Germinal center (tissue), 1 donor: ENCODE measurements at regions not wholly inside any gene's neighbourhood (a gene's known extent, or its start where the extent isn't known, plus 50 kb on each side); places are given as distances from the start of the nearest gene placed in this dataset.
"Not testable (repeated sequence)": the region's sequence is repeated elsewhere in the genome, so short reads cannot be mapped to it uniquely, and the experiment has no call there.

Source experiments
- DNase-seq: peaks from one replicate; pipeline ENCODE4 v3.0.0; 2012; ENCODE audit warnings: mixed read lengths, low spot score

DNA sequence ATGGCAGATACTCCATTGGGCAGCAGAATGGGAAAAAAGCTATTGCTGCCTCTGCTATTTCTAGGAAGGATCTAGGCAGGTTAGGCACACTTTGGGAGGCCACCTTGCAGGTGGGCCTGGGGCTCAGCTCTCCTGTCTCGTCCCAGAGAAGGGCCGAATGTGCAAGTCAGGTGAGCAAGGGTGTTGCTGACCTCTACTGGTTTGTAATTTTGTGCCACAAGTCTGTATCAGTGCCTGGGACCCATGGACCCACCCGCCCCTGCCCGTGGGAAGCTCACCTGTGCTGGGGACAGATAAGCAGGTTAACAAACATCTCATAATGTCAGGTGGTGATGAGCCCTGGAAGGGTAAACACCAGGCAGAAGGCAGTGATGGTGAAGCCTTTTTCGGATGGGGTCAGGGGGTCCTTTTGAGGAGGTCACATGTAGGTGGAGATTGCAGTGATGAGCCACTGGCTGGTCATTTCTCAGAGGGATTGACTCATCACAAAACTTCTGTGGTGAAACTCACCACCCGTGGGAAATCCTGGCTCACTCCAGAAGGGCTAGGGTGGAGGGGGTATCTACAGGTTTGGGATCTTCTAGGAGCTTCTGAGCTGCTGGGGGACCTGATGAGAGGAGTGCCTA is 161.3 kb downstream of the KLF13 start:
- no peak for DNase-seq

DNA sequence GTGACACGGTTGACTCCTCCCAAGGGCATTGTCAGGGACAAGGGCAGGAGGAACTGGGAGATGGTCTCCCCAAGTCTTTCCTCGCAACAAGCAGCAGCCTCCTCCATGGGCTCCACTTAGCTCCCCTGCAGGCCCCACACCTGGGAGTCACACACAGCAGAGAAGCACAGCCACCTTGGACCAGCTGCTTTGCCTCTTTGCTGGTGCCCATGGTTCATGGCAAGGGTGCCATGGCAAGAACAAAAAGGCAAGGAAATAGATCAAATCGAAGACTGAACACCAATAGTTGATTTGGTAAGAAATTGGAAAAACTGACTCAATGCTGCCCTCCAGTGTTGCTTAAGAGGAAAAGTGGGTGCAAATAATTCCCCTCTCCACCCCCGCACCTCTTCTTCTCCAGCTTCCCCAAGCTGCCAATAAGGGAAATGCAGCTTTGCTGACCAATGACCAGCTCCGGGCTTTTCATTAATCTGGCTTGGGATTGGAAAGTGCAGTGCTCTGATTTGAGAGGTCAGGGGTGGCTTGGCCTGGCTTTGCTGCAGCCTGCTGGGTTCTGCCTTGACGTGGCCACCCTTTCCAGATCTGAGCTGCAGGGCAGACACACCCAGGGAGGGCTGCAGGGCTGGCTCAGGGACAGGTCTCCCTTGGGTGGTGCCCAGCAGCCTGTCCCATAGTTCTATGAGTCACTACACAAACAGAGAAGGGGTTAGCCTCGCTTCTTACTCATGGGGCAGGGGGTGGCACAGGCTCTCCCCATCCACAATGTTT is 162.0 kb downstream of the KLF13 start:
- DNase-seq, result peak; percentile 84

DNA sequence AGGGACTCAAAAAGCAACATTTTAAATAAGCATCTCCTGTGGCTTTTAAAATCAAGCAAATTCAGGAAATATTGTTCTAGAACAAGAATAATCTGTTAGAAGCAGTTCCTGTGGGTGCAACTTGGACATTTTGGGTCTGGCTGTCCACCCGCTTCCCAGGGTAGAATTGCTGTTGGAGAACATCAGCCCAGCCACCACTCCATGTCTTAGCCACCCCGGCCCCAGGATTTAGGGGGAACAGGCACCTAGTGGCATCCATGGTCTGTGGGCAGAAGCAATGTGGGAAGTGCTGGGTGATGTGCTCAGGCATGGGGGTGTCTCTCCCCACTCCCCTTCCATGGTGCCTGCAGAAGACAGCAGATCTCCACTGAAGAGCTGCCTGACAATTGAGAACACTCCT is 162.6 kb downstream of the KLF13 start:
- DNase-seq, result no peak

DNA sequence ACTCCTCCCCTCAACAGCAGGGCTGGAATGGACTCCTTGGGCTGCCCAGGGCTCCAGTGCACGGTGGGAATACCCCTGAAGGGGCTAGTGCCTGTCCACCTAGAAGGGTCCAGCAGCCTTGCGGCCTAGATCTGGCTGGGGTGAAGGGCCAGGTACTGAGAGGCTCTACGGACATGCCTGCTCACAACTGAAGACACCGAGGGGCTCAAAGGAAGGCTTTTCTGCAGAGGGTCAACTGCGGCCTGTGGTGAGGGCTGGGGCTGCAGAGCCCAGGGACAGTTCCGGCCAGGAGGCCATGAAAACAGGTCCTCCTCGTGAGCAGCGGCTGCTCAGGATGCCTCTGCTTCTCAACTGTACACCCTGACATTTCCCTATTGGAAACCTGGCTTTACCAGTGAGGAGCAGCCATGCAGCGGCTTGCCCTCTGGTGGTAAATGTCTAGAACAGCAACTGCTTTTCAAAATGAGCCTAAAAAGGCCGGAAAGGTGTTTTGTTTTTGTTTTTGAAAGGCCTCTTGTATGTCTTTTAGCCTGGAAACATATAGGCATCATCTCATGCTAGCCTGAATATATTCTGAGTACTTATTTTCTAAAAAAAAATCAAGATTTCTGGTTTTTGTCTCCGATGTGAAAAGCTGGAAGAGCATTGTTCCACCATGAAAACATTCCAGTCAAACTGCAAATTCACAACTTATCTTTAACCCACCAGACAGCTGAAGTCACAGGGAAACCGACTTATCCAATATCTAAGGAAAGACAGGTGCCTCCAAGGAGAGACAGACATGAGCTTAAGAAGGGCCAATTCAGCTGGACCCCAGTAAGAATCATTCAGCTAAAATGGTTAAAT is 163.4 kb downstream of the KLF13 start:
- peak; percentile 77 for DNase-seq

DNA sequence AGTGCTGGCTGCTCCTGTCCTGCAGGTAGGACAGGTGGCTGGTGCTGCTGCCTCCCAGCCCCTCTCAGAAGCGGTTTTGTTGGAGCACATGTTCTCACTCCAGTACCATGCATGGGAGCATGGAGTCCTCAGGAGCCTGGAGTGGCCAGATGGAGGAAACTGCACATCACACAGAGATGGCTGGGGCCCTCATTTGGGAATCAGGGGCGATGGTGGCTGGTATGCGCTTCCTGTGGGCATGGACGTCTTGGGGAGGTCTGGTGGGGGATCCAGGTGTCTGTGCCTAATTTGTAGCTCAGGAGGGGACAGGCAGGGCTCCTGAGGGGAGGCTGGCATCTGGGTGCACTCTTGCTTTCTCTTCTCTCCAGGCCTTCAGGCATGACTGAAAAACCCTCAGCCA is 168.2 kb downstream of the KLF13 start:
- DNase-seq, result no peak

DNA sequence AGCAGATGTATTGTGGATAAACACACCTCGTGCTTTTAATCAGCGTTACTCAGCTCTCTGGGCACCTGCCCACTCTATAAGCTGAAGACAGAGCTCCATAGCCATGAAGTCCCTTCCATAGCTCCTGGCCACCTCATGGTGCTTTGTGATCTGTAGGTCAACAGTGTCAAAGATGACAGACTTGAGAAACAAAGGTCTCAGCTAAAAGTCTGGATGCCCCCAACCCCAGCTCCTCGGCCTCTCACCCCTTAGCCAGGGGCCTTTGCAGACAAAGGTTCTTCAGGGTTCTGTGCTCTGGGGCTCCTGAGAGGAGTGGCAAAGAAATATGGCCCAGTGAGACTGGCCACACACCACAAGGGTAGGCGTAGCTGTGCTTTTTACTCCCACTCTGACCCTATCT is 168.6 kb downstream of the KLF13 start:
- DNase-seq, result no peak

DNA sequence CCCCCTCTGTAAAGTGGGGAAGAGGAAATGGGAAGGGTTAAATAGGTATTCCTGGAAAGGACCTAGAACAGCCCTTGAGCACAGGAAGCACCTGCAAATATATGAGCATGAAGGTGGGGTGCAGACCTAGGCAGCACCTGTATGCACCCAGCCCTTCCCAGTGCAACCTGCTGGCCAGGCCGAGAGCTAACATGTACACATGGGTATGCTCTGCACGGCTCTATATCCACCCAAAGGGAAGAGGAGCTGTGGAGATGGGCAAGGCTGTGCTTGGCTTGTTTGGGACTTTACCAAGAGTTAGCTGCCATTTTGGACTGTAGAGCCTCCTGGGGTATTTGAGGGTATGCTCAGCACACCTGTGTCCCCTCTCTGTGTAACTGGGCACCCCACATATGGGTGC is 171.2 kb downstream of the KLF13 start:
- DNase-seq, result no peak

DNA sequence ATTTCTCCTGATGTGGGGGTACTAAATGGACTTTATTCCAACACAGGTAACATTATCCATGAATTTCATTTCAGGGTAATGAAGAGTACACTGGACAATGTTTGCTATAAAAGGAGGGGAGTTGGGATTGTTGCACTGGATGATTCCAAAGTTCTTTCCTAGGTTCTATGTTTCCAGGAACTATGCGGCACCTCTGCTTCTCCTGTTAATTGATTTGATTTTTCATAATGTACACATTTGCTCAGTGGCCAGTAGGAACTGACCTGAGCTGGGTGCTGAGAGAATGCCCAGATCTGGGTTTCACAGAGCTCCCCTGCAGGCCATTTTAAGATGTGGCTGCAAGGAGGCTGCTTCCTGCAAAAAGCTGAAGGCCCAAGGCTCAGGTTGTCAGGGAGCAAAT is 171.7 kb downstream of the KLF13 start:
- DNase-seq, result no peak

DNA sequence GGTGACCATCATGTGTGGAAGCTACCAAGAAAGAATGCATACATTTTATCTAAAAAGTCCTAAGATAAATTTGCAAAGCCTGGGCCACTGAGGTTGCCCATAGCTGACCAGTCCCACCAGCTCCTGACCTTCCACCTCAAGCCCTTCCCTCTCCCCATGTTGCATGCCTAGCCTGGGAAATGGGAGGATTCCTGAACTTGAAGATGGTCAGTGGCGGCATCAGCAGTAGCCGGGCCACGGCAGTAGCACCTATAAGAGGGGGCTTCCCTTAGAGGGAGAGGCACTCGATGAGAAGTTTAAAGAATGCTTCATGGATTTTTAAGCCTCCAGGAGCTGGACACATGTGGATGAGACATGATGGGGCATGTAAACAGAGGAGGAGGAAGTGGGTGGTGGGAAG is 172.1 kb downstream of the KLF13 start:
- no peak for DNase-seq

DNA sequence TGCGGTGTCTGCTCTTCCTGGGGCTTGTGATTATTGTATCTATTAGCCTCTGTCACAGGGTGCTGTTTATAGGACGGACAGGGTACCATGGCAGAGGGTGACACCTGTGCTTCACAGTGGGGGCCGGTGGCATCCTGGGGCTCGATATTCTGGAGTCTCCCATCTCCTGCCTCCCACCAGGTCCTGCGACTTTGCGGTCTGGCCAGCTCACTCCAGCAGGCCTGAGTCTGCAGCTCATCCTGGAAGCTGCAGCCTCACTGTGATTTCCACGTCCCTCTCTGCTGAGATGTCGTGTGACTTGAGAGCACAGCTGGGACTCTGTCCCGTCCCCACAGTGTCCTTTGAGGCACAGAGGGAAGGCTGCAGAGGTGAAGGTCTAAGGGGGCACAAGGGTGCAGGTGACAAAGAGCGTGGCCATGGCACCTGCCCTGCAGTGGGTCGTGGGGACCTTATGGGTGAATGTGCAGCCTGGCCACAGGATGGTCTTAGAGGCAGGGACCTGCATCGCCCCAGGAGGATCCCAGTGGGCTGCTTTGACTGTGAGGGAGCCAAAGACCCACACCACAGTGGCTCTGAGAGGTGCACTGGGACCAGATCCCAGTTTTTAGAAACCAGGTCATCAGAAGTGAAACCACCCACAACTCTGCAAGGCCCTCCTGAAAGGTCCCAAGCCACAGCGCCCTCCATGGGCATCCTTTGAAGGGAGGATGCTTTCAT is 172.8 kb downstream of the KLF13 start:
- no peak for DNase-seq

DNA sequence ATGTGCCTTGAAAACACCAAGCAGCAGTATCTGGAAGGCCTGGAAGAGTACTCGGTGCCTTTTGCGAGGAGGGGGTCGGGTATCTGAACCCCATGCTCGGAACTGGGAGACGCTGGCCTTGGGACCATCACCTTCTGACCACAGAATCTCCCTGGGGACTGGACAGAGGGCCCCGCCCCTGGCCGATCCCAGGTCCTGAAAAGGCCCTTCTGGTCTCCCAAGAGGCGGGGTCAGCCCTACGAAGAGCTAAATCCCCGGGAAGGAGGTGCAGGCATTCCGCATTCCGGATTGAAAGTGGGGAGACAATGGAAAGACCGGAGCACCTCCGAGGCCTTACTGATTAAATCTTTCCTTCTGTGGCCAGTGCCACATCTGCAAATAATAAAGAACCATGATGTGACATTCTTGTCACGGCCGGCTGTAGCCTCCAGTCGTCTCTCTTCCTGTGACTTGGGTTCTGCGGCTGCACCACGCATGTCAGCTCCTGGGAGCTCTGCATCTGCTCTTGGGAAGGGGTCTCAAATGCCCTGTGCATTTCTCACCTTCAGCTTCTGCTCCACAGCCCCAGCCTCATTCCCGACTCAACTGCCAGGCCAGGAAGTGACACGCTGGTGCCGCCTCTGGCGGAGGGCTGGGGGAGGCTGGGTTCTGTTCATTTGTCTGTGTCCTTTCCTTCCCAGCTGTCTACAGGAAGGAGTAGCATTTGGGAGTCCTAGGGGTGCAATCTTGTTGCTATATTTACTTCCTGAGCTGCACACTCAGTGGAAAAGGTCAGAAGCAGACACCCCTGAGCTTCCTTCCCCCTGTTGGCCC is 173.5 kb downstream of the KLF13 start:
- no peak for DNase-seq

DNA sequence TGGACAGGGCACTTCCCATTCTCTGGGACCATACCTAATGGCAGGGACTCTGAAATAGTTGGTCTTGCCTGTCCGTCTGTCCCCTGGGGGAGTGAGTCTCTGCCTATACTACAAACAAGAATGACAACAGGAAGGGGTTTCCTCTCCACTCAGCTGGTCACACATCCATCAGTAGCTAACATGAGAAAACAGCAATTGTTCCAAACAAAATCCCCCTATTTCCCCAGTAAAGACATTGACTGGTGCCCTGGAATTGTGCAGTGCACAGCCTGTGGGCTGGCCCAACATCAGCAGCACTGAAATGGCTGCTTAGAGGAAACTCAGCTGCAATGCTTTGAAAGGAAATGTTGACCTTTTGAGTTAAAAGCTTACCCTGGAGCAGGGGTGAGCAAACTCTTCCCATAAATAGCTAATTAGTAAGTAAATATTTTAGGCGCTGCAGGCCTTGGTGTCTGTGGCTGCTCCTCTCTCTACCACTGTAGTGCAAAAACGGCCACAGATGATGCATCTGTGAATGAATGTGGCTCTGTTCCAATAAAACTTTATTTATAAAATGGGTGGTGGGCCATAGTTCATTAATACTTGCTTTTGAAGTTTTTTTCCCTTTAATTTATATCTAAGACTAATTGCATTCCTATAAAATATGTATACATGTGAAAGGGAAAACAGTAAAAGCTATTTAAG is 174.3 kb downstream of the KLF13 start:
- DNase-seq, result no peak

DNA sequence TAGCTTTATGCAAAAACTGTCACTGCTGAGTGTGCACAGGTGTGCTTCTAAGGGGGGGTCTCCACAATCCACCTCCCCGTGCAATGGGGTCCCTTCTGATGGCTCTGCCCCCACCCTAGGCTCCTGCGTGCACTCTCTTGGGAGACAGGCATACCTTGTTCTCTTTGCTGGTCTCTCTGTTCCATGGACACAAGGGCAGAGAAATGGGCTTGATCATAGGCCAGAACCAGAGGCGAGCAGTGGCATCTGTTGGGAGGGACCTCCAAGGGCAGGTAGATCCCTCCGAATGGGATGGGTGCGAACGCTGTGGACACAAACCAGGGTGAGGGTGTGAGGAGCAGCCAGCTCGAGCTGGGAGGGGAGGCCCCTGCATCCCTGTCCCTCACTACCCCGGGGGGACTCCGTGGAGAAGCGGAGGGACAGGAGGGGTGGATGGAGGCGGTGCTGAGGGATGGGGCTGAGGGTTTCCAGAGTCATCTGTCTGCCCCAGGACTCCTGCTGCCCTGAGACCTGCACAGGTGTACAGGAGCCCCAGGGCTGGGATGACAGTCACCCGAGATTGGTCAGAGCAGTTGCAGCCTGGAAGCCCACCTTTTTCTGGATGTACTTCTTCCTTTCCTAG is 175.0 kb downstream of the KLF13 start:
- no peak for DNase-seq

DNA sequence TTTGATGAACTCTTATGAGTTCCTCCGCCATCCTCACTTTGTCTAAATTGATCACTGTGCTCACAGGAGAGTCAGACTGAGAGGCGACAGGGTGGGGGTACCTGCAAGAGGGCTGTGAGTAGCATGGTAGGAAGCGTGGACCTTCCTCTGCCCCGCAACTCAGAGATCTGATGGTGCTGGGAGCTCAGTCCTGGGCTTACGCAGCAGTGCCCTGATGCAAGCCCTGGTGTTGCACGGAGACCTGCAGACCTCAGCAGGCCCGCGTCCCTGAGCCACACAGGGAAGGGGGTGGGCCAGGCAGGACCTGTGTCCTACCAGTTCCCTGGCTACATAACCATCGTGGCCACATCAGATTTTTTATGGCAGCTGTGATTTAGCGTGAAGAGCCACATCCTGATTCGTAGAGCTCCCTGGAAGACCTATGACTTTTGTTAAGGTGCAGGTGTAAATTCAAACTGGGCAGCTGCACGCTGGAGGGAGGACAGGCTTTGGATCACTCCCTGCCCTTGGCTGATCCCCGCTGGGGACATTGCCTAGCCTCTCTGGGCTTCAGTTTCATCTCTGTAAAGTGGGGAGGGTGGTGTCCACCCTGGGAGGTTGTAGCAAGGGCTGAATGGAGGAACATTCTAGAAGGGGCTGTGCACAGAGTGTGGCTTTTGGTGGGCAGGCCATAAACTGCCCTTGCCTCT is 176.1 kb downstream of the KLF13 start:
- no peak for DNase-seq

DNA sequence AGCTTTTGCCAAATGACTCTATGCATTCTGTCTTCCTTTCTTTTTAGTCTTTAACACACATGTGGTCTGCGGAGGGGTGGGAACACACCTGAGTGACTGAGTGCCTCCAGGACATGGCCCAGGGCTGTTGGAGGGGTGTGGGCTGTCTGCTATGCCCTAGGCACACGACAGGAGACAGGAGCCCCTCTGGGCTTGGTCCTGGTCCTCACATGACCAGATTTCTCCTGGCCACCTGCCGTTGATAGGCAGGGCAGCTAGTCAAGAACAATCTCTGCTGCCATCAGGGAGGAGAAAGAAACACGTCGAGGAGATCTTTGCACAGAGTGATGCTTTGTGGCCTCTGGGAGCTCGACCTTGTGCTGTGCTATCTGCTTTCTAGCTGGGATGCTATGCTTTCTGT is 176.6 kb downstream of the KLF13 start:
- no peak for DNase-seq

DNA sequence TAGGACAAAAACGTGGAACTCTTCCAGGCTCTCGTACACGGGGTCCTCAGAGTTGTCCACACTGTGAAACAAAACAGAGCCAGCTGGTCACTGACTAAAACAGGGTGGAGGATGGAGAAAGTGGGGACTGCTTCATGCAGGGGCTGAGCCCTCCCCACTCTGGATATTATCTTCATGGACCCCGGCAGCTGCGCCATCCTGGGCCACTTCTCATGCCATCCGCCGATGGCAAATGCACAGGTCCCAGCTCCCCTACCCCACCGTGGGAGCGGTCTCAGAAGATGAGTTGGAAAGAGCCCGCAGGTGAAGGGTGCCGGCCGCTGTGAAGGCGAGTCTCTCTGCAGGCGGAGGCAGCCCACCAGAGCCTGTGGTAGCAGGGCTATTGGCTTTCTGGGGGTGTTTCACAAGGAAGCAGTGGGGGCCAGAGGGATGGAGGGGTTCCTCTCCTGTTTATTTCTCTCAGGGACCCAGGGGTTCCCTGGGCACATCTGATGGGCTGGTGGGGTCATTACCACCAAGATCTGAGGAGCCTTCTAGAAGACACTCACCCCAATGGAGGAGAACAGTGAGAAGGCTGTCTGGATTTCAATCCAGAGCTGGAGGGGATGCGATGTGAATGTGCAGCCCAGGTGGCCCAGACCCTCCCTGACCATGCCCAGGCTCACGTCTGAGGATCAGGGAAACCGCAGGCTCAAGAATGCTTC is 177.3 kb downstream of the KLF13 start:
- DNase-seq, result no peak

DNA sequence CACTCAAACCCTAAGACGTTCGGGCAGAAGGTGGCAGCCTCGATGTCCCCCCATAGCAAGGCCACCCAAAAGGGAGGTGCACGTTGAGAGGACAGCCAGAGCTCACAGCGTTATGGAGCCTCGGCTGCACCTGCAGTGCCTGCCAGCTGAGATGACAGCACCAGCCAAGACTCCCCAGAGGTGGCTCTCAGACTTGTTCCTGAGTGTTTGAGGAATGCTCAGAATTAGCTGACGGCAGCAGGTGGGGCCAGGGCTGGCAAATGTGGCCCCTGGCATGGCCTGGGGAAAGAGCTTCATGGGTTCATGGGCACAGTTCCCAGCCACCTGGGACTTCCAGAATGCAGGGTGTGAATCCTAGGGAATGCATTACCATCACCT is 177.8 kb downstream of the KLF13 start:
- DNase-seq, result no peak

DNA sequence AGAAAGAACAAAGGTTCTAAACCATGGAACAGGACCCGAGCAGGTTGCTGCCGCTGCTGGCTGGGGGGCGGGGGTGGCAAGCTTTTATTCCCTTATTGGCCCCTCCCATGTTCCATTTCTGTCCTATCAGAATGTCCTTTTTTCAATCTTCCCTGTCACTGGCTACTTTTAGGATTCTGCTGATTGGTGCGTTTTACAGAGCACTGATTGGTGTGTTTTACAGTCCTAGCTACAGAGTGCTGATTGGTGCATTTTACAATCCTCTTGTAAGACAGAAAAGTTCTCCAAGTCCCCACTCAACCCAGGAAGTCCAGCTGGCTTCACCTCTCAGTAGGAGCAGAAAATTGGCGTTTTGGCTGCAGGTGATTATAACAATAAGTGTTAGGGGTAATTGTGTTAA is 180.9 kb downstream of the KLF13 start:
- DNase-seq, result not testable (repeated sequence)

DNA sequence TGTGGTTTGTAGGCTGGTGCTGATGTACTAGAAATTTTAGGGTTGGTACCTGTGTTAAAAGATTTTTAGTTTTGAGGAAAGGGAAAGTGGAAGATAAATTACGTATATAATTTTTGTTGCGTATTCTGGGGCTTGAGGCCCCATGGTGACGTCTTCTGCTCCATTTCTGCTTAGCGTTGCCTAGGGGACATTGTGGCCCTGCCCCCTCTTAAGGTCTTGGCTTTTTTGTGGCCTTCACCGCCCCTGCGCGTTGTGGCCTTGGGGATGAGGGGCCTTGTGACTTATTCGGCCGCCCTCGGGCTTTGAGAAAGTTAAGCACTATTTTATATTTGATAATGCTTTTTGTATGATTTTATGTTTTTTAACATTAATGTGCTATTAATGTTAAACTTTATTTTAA is 182.0 kb downstream of the KLF13 start:
- DNase-seq, result no peak
